ENCODE measurements at regions not wholly inside any gene's neighbourhood (a gene's known extent, or its start where the extent isn't known, plus 50 kb on each side); places are given as distances from the start of the nearest gene placed in this dataset.
A peak's percentile ranks its signal among the peaks of the same experiment; 100 is the strongest.
"Not testable (repeated sequence)": the region's sequence is repeated elsewhere in the genome, so short reads cannot be mapped to it uniquely, and the experiment has no call there.

- peak in 1 of 5 donors; percentile 1 for DNase-seq
These were observed 244.1 kb upstream of the ZNF385D start for GRCh38 chr3:21995079-21995607.

GRCh38 chr3:22007368-22007767, 256.4 kb upstream of the ZNF385D start:
- no peak for DNase-seq

GRCh38 chr3:22010997-22011396, 260.0 kb upstream of the ZNF385D start:
- no peak for DNase-seq

- no peak for DNase-seq
These were observed 261.5 kb upstream of the ZNF385D start for GRCh38 chr3:22012471-22012870.

- DNase-seq: no peak
These were observed 262.6 kb upstream of the ZNF385D start for GRCh38 chr3:22013641-22014040.

- no peak for DNase-seq
These were observed 265.2 kb upstream of the ZNF385D start for GRCh38 chr3:22016197-22016596.

GRCh38 chr3:22024638-22025037, 273.6 kb upstream of the ZNF385D start:
- not testable (repeated sequence) for DNase-seq

- no peak for DNase-seq
These were observed 278.5 kb upstream of the ZNF385D start for GRCh38 chr3:22029480-22029879.

GRCh38 chr3:22039161-22039560, 288.2 kb upstream of the ZNF385D start:
- no peak for DNase-seq

GRCh38 chr3:22040150-22040549, 289.1 kb upstream of the ZNF385D start:
- DNase-seq: no peak

GRCh38 chr3:22045882-22046281, 294.9 kb upstream of the ZNF385D start:
- no peak for DNase-seq

- no peak for DNase-seq
These were observed 312.5 kb upstream of the ZNF385D start for GRCh38 chr3:22063500-22063899.

GRCh38 chr3:22068619-22069018, 317.6 kb upstream of the ZNF385D start:
- DNase-seq: no peak

- no peak for DNase-seq
These were observed 337.2 kb upstream of the ZNF385D start for GRCh38 chr3:22088204-22088603.

- no peak for DNase-seq
These were observed 338.3 kb upstream of the ZNF385D start for GRCh38 chr3:22089284-22089683.

GRCh38 chr3:22091329-22091728, 340.3 kb upstream of the ZNF385D start:
- no peak for DNase-seq

- no peak for DNase-seq
These were observed 347.0 kb upstream of the ZNF385D start for GRCh38 chr3:22098021-22098420.

- DNase-seq: no peak
These were observed 350.3 kb upstream of the ZNF385D start for GRCh38 chr3:22101351-22101750.

GRCh38 chr3:22101811-22102210, 350.8 kb upstream of the ZNF385D start:
- DNase-seq: no peak

GRCh38 chr3:22103423-22103822, 352.4 kb upstream of the ZNF385D start:
- DNase-seq: no peak

- DNase-seq: no peak
These were observed 355.3 kb upstream of the ZNF385D start for GRCh38 chr3:22106213-22106896.

GRCh38 chr3:22111226-22111625, 360.2 kb upstream of the ZNF385D start:
- no peak for DNase-seq

- DNase-seq: no peak
These were observed 362.4 kb upstream of the ZNF385D start for GRCh38 chr3:22113453-22113852.

- no peak for DNase-seq
These were observed 364.6 kb upstream of the ZNF385D start for GRCh38 chr3:22115581-22115980.

GRCh38 chr3:22117091-22117490, 366.1 kb upstream of the ZNF385D start:
- DNase-seq: no peak
